ENCODE measurements at regions not wholly inside any gene's neighbourhood (a gene's known extent, or its start where the extent isn't known, plus 50 kb on each side); places are given as distances from the start of the nearest gene placed in this dataset.

- no peak for DNase-seq
Observed at GRCh38 chr13:60288569-60288968, 108.5 kb upstream of the TDRD3 start.

GRCh38 chr13:60303166-60303565, 93.9 kb upstream of the TDRD3 start:
- DNase-seq, result no peak

- DNase-seq, result no peak
Observed at GRCh38 chr13:60311527-60311926, 85.5 kb upstream of the TDRD3 start.

GRCh38 chr13:60312851-60313505, 84.0 kb upstream of the TDRD3 start:
- no peak for DNase-seq

- DNase-seq, result no peak
Observed at GRCh38 chr13:60318186-60318585, 78.8 kb upstream of the TDRD3 start.

GRCh38 chr13:60324131-60324530, 72.9 kb upstream of the TDRD3 start:
- no peak for DNase-seq

- no peak for DNase-seq
Observed at GRCh38 chr13:60326273-60326672, 70.7 kb upstream of the TDRD3 start.

- DNase-seq, result no peak
Observed at GRCh38 chr13:60327511-60327910, 69.5 kb upstream of the TDRD3 start.

GRCh38 chr13:60328073-60328472, 68.9 kb upstream of the TDRD3 start:
- no peak for DNase-seq

GRCh38 chr13:60329221-60329923, 67.6 kb upstream of the TDRD3 start:
- DNase-seq, result peak; percentile 93

GRCh38 chr13:60331249-60332012, 65.6 kb upstream of the TDRD3 start:
- no peak for DNase-seq

GRCh38 chr13:60332682-60333081, 64.3 kb upstream of the TDRD3 start:
- no peak for DNase-seq

GRCh38 chr13:60334310-60334709, 62.7 kb upstream of the TDRD3 start:
- DNase-seq, result no peak

- DNase-seq, result peak; percentile 60
Observed at GRCh38 chr13:60335531-60335930, 61.5 kb upstream of the TDRD3 start.

GRCh38 chr13:60338754-60339153, 58.3 kb upstream of the TDRD3 start:
- DNase-seq, result no peak

GRCh38 chr13:60343978-60344377, 53.0 kb upstream of the TDRD3 start:
- DNase-seq, result no peak

GRCh38 chr13:60347174-60347573, 49.8 kb upstream of the TDRD3 start:
- DNase-seq, result no peak
